C4-2B (cell line): ENCODE measurements at regions not wholly inside any gene's neighbourhood (a gene's known extent, or its start where the extent isn't known, plus 50 kb on each side); places are given as distances from the start of the nearest gene placed in this dataset.

ENCODE experiments used
- H3K27ac ChIP-seq: fragments of 450-650 bp; 2 replicates; pipeline ENCODE4 v1.5.1; 2017
- ZFX ChIP-seq: fragments of 450-650 bp; IDR thresholded peaks from 2 replicates; pipeline ENCODE4 v1.6.1; 2017
- TF ChIP-seq, protein P1 (sequence below): fragments of 450-650 bp; conservative IDR thresholded peaks from 2 replicates; pipeline ENCODE4 v1.5.1; 2017; ENCODE audit warnings: mild to moderate bottlenecking

DNA sequence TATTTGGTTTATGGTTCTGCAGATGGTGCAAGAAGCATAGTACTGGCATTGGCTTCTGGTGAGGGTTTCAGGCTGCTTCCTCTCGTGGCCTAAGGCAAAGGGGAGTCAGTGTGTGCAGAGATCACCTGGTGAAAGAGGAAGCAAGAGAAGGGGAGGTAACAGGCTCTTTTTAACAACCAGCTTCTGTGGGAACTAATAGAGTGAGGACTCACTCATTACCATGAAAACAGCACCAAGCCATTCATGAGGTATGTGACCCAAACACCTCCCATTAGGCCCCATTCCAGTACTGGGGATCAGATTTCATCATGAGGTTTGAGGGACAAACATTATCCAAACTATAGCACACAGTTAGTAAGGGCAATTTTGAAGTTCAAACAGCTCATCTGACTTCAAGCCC lies 263.5 kb downstream of the TMEM38B start:
- TF ChIP-seq, protein P1, sequence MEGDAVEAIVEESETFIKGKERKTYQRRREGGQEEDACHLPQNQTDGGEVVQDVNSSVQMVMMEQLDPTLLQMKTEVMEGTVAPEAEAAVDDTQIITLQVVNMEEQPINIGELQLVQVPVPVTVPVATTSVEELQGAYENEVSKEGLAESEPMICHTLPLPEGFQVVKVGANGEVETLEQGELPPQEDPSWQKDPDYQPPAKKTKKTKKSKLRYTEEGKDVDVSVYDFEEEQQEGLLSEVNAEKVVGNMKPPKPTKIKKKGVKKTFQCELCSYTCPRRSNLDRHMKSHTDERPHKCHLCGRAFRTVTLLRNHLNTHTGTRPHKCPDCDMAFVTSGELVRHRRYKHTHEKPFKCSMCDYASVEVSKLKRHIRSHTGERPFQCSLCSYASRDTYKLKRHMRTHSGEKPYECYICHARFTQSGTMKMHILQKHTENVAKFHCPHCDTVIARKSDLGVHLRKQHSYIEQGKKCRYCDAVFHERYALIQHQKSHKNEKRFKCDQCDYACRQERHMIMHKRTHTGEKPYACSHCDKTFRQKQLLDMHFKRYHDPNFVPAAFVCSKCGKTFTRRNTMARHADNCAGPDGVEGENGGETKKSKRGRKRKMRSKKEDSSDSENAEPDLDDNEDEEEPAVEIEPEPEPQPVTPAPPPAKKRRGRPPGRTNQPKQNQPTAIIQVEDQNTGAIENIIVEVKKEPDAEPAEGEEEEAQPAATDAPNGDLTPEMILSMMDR, result no peak
- no peak for TF ChIP-seq ZFX
- H3K27ac ChIP-seq, result no peak overlapping the region

- TF ChIP-seq, protein P1, result no peak
- no peak for TF ChIP-seq ZFX
- no peak overlapping the region for H3K27ac ChIP-seq
Observed at GRCh38 chr9:105958587-105958986, 264.2 kb downstream of the TMEM38B start.

- no peak for TF ChIP-seq ZFX
- TF ChIP-seq, protein P1, result no peak
- no peak overlapping the region for H3K27ac ChIP-seq
Observed at GRCh38 chr9:105959531-105959930, 265.2 kb downstream of the TMEM38B start.

- H3K27ac ChIP-seq, result no peak overlapping the region
- no peak for TF ChIP-seq ZFX
- TF ChIP-seq, protein P1, result no peak
Observed at GRCh38 chr9:105963343-105964099, 269.2 kb downstream of the TMEM38B start.

DNA sequence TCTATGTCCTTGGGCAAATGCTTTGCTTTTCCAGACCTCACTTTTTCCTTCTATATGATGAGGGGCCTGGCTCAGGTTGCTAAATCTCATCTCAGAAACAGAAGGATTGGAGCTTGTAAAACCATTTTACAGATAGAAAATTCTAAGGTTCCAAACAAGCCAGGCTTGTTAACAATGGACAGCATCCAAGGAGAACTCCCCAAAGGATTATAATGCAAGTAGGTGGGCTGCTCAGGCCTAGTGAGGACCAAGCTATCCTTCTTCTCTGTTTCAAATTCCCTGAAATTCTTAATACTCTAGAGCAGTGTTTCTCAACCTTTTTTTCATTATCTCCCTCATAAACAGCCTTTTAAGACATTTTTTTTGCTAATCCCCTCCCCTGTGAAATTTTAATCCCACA lies 269.8 kb downstream of the TMEM38B start:
- H3K27ac ChIP-seq, result no peak overlapping the region
- TF ChIP-seq, protein P1, result no peak
- TF ChIP-seq ZFX, result no peak

DNA sequence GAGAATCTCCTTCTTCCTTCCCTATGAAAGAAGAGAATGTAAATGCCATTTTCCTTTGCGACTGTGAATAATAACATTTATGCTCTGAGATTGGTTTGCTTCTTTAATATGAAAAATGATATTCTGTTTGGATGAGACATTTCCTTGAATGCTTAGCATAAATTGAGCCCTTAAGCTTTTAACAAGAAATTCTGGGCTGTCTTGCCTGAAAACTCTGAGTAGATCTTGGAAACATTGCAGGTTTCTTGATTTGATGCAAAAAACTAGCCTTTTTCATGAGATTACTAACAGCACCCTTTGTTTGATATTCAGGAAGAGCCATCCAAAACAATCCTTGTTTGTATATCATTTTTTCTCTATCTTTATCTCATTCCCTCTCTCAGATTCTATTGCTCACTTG lies 272.5 kb downstream of the TMEM38B start:
- no peak overlapping the region for H3K27ac ChIP-seq
- TF ChIP-seq, protein P1, result no peak
- no peak for TF ChIP-seq ZFX

- TF ChIP-seq, protein P1, result no peak
- no peak for TF ChIP-seq ZFX
- no peak overlapping the region for H3K27ac ChIP-seq
Observed at GRCh38 chr9:105967248-105967647, 272.9 kb downstream of the TMEM38B start.
